ENCODE measurements at regions not wholly inside any gene's neighbourhood (a gene's known extent, or its start where the extent isn't known, plus 50 kb on each side); places are given as distances from the start of the nearest gene placed in this dataset.

GRCh38 chr13:18232298-18232993, 949.2 kb downstream of the TUBA3C start:
- no peak for TF ChIP-seq EP300 (IDR thresholded peaks at IDR 0.05)
- no peak for TF ChIP-seq CTCF (IDR thresholded peaks at IDR 0.05)
- TF ChIP-seq POLR2AphosphoS5 (IDR thresholded peaks at IDR 0.05), result no peak
- TF ChIP-seq POLR2A (IDR thresholded peaks at IDR 0.05), result no peak
